Neural progenitor cell (in vitro differentiated cells): ENCODE measurements at regions not wholly inside any gene's neighbourhood (a gene's known extent, or its start where the extent isn't known, plus 50 kb on each side); places are given as distances from the start of the nearest gene placed in this dataset.

Source experiments
- CTCF ChIP-seq: fragments of 200-600 bp; sonication (generic); IDR thresholded peaks from 2 replicates; pipeline ENCODE4 v1.5.1; 2017; ENCODE audit warnings: antibody characterized with exemption, mild to moderate bottlenecking
- EZH2 ChIP-seq: fragments of 200-600 bp; sonication (generic); IDR thresholded peaks from 2 replicates; pipeline ENCODE4 v1.6.1; 2017; ENCODE audit warnings: antibody characterized with exemption, mild to moderate bottlenecking, moderate library complexity

GRCh38 chr1:113282008-113282892, 108.1 kb upstream of the MAGI3 start:
- TF ChIP-seq CTCF: no peak
- TF ChIP-seq EZH2: no peak
